VCaP (cell line): ENCODE measurements at regions not wholly inside any gene's neighbourhood (a gene's known extent, or its start where the extent isn't known, plus 50 kb on each side); places are given as distances from the start of the nearest gene placed in this dataset.
A peak's percentile ranks its signal among the peaks of the same experiment; 100 is the strongest.
"Not testable (repeated sequence)": the region's sequence is repeated elsewhere in the genome, so short reads cannot be mapped to it uniquely, and the experiment has no call there.

Source experiments
- H3K27ac ChIP-seq: fragments of 450-650 bp; 2 replicates; pipeline ENCODE4 v1.5.1; 2017
- CTCF ChIP-seq: fragments of 450-650 bp; conservative IDR thresholded peaks from 2 replicates; pipeline ENCODE4 v1.5.1; 2017; ENCODE audit warnings: mild to moderate bottlenecking, moderate library complexity

DNA sequence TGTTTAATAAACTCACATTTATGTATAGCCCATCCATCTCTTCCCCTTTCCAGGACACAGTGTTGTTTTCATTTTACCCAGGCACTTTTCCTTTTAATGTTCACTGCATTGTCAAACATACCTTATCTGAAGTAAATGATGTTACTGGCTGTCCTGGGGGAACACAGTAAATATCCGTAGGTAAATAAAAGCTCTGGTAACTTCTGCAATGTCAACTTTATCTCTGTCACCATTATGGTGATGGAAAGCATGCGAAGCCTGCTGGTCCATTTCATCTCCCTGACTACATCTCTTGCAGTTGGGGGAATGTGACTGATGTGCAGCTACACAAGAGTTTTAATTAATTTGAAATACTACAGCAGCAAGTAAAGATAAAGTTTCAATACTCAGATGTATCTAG is 1162.1 kb upstream of the SEMA6A start:
- no peak for TF ChIP-seq CTCF
- H3K27ac ChIP-seq: peak overlapping the region; percentile 48

DNA sequence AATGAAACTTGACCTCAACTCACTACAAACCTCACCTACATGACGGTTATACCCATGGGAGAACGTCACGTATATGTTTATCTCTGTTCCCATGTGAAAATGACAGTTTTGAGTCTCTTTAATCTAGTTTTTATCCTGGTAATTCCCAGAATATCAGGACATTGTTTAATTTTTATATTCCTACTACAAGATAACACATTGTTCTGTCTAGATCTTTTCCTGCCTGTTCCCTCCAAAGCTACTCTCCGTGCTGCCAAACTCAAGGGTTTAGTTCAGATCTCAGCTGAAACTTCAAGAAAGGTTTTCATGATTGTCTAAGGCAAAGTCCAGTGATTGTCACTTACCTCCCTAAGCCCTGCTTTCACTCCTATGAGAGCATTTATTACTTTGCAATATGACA is 1159.4 kb upstream of the SEMA6A start:
- no peak overlapping the region for H3K27ac ChIP-seq
- TF ChIP-seq CTCF: no peak

GRCh38 chr5:117733051-117733450 is 1158.4 kb upstream of the SEMA6A start:
- TF ChIP-seq CTCF: no peak

DNA sequence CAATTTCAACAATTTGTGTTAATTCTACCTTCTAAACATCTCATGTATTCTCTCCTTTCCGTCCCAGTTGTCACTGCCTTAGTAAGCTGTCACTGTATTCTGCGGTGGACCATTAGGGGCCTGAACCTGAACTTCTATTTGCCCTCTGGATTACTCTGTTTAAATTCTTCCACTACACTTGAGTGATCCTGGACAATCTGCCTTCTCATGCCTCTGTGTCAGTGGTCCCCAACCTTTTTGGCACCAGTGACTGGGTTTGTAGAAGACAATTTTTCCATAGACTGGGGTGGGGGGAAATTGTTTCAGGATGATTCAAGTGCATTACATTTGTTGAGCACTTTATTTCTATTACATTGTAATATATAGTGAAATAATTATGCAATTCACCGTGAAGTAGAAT is 1157.6 kb upstream of the SEMA6A start:
- no peak overlapping the region for H3K27ac ChIP-seq
- TF ChIP-seq CTCF: no peak

More at GRCh38 chr5:117733051-117733450, 1158.4 kb upstream of the SEMA6A start:
- no peak overlapping the region for H3K27ac ChIP-seq

GRCh38 chr5:117731446-117731845 is 1156.8 kb upstream of the SEMA6A start:
- H3K27ac ChIP-seq: no peak overlapping the region
- no peak for TF ChIP-seq CTCF

- not testable (repeated sequence) for H3K27ac ChIP-seq
These were observed 1146.2 kb upstream of the SEMA6A start for GRCh38 chr5:117720784-117721183.

DNA sequence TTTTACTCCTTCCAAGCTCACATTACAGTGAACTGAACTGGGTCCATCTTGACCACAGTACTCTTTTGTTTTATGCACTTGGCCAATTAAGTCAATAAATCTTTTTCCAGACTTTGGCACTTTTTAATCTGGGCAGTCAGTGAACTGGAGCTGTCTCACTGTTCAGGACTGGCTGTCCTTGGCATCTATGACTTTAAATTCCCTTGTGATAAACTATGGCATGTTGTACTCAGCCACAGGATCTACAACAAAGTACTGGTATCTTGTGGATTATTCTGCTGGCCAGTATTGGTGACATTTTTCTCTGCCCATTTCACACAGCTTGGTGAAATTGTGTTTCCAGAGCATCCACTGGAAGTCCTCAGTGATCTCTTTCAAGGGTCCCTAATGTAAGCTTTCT is 1144.8 kb upstream of the SEMA6A start:
- H3K27ac ChIP-seq: no peak overlapping the region
- no peak for TF ChIP-seq CTCF

- no peak overlapping the region for H3K27ac ChIP-seq
- no peak for TF ChIP-seq CTCF
These were observed 1139.1 kb upstream of the SEMA6A start for GRCh38 chr5:117713585-117714198.
